ENCODE measurements at regions not wholly inside any gene's neighbourhood (a gene's known extent, or its start where the extent isn't known, plus 50 kb on each side); places are given as distances from the start of the nearest gene placed in this dataset.

GRCh38 chr7:106370542-106370941 is 85.8 kb upstream of the NAMPT start:
- DNase-seq: no peak
- no peak for TF ChIP-seq POLR2A (IDR thresholded peaks at IDR 0.05)
- no peak for TF ChIP-seq CTCF (IDR thresholded peaks at IDR 0.05)
- Histone ChIP-seq H3K4me3 (no peak overlapping the region), H3K27me3 (no peaks in the 10 kb centered on the region), H3K36me3 (no peaks in the 10 kb centered on the region), H3K4me1 (no peaks in the 10 kb centered on the region), H3K9me3 (no peaks in the 10 kb centered on the region), H3K27ac (no peak overlapping the region)

- no peak overlapping the region for H3K27ac ChIP-seq
- H3K27me3 ChIP-seq: no peaks in the 10 kb centered on the region
- no peak for DNase-seq
- TF ChIP-seq CTCF (IDR thresholded peaks at IDR 0.05) (no peak), POLR2A (IDR thresholded peaks at IDR 0.05) (no peak)
- no peak overlapping the region for H3K4me3 ChIP-seq
- no peaks in the 10 kb centered on the region for H3K9me3 ChIP-seq
- H3K4me1 ChIP-seq: no peaks in the 10 kb centered on the region
- H3K36me3 ChIP-seq: no peaks in the 10 kb centered on the region
These were observed 85.0 kb upstream of the NAMPT start for GRCh38 chr7:106369816-106370215.

DNA sequence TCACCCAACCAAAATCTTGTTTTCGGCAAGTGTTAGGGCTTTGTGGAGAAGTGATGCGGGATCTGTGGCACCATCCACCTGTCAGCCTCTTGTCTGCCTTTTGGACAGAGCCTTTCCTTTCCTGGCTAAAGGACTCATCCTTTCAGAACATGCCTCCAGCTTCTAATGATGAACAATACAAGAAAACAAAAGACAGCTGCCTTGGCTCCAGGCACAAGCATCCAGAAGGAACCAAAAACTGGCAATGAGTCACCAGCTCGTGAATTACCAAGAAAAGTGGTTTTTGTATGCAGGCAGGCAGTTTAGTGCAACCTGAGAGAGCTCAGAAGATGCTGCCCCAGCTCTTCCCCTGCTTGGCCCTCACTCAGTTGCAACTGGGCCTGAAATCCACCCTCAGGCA is 84.6 kb upstream of the NAMPT start:
- Histone ChIP-seq H3K9me3 (no peaks in the 10 kb centered on the region), H3K4me3 (no peak overlapping the region), H3K4me1 (no peaks in the 10 kb centered on the region), H3K27me3 (no peaks in the 10 kb centered on the region), H3K36me3 (no peaks in the 10 kb centered on the region), H3K27ac (no peak overlapping the region)
- TF ChIP-seq CTCF (IDR thresholded peaks at IDR 0.05) (no peak), POLR2A (IDR thresholded peaks at IDR 0.05) (no peak)
- no peak for DNase-seq

DNA sequence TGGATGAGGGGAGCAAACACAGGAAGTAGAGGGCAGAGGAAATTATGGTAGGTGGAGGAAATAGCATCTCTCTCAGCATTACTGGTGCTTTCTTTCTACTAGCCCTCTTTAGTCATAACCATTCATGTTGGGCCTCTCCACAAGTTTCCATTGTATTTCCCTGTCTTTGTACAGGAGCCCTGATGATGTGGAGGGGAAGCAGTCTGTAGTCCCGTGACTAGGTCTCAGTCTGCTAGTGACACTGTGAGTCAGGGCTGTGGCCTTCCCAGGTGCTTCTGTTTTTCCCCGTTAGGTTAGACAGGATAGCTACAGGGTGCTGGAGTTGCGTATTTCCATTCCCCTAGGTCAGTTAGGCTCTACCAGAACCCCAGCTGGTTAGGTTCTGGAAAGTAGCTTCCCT is 82.9 kb upstream of the NAMPT start:
- no peaks in the 10 kb centered on the region for H3K27me3 ChIP-seq
- H3K9me3 ChIP-seq: no peaks in the 10 kb centered on the region
- H3K4me3 ChIP-seq: no peak overlapping the region
- no peaks in the 10 kb centered on the region for H3K36me3 ChIP-seq
- TF ChIP-seq POLR2A (IDR thresholded peaks at IDR 0.05): no peak
- TF ChIP-seq CTCF (IDR thresholded peaks at IDR 0.05): no peak
- no peak overlapping the region for H3K27ac ChIP-seq
- H3K4me1 ChIP-seq: no peaks in the 10 kb centered on the region
- DNase-seq: no peak

DNA sequence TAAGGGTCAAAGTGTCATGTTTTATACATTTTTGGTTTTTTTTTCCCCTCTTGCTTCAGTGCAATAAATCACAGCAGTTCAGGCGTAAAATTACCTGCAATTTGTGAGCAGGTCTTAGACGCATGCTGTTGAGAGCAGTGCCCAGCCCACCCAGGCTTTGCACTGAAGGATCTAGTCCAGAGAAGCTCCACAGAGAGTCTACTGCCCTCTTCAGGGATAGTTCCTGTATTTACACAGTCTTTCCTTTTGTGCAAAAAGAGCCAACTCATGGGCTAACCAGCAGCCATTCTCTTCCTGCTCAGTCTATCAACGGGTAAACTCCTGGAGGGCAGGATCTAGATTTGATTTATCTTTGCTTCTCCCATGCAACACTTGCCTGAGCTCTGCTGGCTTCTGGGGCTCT is 82.2 kb upstream of the NAMPT start:
- TF ChIP-seq POLR2A (IDR thresholded peaks at IDR 0.05) (no peak), CTCF (IDR thresholded peaks at IDR 0.05) (peak in 3 of 6 experiments; percentile 14 to 33 (median 22))
- no peak overlapping the region for H3K27ac ChIP-seq
- no peak for DNase-seq

More for the DNA sequence above, 82.2 kb upstream of the NAMPT start:
- Histone ChIP-seq H3K9me3 (no peaks in the 10 kb centered on the region), H3K4me1 (no peaks in the 10 kb centered on the region), H3K27me3 (no peaks in the 10 kb centered on the region), H3K36me3 (no peaks in the 10 kb centered on the region), H3K4me3 (no peak overlapping the region)

Data from Peyer's patch (tissue), 4 donors.